Gastroesophageal sphincter (tissue), 4 donors: ENCODE measurements at regions not wholly inside any gene's neighbourhood (a gene's known extent, or its start where the extent isn't known, plus 50 kb on each side); places are given as distances from the start of the nearest gene placed in this dataset.

Source experiments
- ATAC-seq: fragments of 150-250 bp; one replicate; pipeline ENCODE4 v1.9.1; 2016; ENCODE audit warnings: mild to moderate bottlenecking, moderate library complexity
- H3K27ac ChIP-seq, 4 donors: fragments of 200-600 bp; sonication (generic) in 3 of 4; 1 replicate in 3 of 4; 2 replicates in 1 of 4; pipeline ENCODE4 v1.5.1; 2016 to 2019
- H3K27me3 ChIP-seq: fragments of 200-600 bp; sonication (generic); one replicate; pipeline ENCODE4 v1.5.1; 2019
- H3K36me3 ChIP-seq, 2 donors: fragments of 200-600 bp; sonication (generic); one replicate each; pipeline ENCODE4 v1.5.1; 2019; ENCODE audit warnings: control low read depth in 1 of 2
- H3K4me1 ChIP-seq, 3 donors: fragments of 200-600 bp; sonication (generic); 1 replicate in 2 of 3; 2 replicates in 1 of 3; pipeline ENCODE4 v1.5.1; 2016 to 2019; ENCODE audit warnings: control low read depth in 2 of 3
- H3K4me3 ChIP-seq, 2 donors: fragments of 200-600 bp; sonication (generic); one replicate each; pipeline ENCODE4 v1.5.1; 2019; ENCODE audit warnings: mild to moderate bottlenecking in 1 of 2, moderate library complexity in 1 of 2
- H3K9me3 ChIP-seq, 3 donors: fragments of 200-600 bp; sonication (generic); one replicate each; pipeline ENCODE4 v1.5.1; 2017 to 2019; ENCODE audit warnings: control low read depth in 2 of 3
- CTCF ChIP-seq, 4 experiments: fragments of 200-600 bp in 2 of 4; fragments of 450-650 bp in 2 of 4; sonication (generic) in 1 of 4; IDR thresholded peaks; one replicate each; pipeline ENCODE4 v1.5.1; 2017 to 2019; ENCODE audit warnings: antibody characterized with exemption in 4 of 4, mild to moderate bottlenecking in 2 of 4, moderate library complexity in 2 of 4
- EP300 ChIP-seq: sonication (generic); formaldehyde crosslinking; IDR thresholded peaks from one replicate; pipeline ENCODE4 v1.6.1; 2017; ENCODE audit warnings: antibody characterized with exemption, mild to moderate bottlenecking
- POLR2A ChIP-seq, 2 donors: fragments of 450-650 bp; IDR thresholded peaks; one replicate each; pipeline ENCODE4 v1.6.1; 2017; ENCODE audit warnings: antibody characterized with exemption in 2 of 2, mild to moderate bottlenecking in 2 of 2, moderate library complexity in 1 of 2
- POLR2AphosphoS5 ChIP-seq: sonication (generic); formaldehyde crosslinking; IDR thresholded peaks from one replicate; pipeline ENCODE4 v1.6.1; 2017; ENCODE audit warnings: antibody characterized with exemption
- WGBS, 2 donors: methylation state at CpG; one replicate each; pipeline ENCODE4 v1.1.5; 2018; ENCODE audit warnings: low coverage in 1 of 2; 5-methylcytosine and 5-hydroxymethylcytosine counted together

- no peaks in the 10 kb centered on the region for H3K36me3 ChIP-seq
- WGBS, 2 donors, result 57 to 71% methylated on average over 2 of the region's 2 CpGs
Measured at GRCh38 chr6:27111743-27112142, 135.8 kb upstream of the PRSS16 start.

GRCh38 chr6:27112974-27113373 is 134.5 kb upstream of the PRSS16 start:
- Histone ChIP-seq H3K9me3 (no peaks in the 10 kb centered on the region), H3K4me1 (no peaks in the 10 kb centered on the region), H3K27me3 (peaks cover 15% of the 10 kb centered on the region), H3K27ac (no peak overlapping the region), H3K4me3 (no peak overlapping the region), H3K36me3 (no peaks in the 10 kb centered on the region)
- WGBS, 2 donors, result 81 to 100% methylated on average over 2 of the region's 2 CpGs
- no peak for TF ChIP-seq POLR2A (IDR thresholded peaks at IDR 0.05)
- TF ChIP-seq EP300, result no peak
- TF ChIP-seq POLR2AphosphoS5, result no peak
- no peak for TF ChIP-seq CTCF (IDR thresholded peaks at IDR 0.05)
- no peak for ATAC-seq

More at GRCh38 chr6:27111743-27112142, 135.8 kb upstream of the PRSS16 start:
- Histone ChIP-seq H3K27ac (no peak overlapping the region), H3K4me1 (no peaks in the 10 kb centered on the region), H3K9me3 (no peaks in the 10 kb centered on the region), H3K27me3 (peaks cover 15% of the 10 kb centered on the region), H3K4me3 (no peak overlapping the region)
- no peak for ATAC-seq
- no peak for TF ChIP-seq EP300
- TF ChIP-seq POLR2AphosphoS5, result no peak
- TF ChIP-seq POLR2A (IDR thresholded peaks at IDR 0.05), result no peak
- TF ChIP-seq CTCF (IDR thresholded peaks at IDR 0.05), result no peak

- Histone ChIP-seq H3K27ac (no peak overlapping the region), H3K36me3 (no peaks in the 10 kb centered on the region), H3K9me3 (no peaks in the 10 kb centered on the region), H3K4me3 (no peak overlapping the region), H3K27me3 (peaks cover 5% of the 10 kb centered on the region), H3K4me1 (no peaks in the 10 kb centered on the region)
- 87 to 100% methylated on average over 1 of the region's 1 CpG for WGBS, 2 donors
- ATAC-seq, result no peak
- TF ChIP-seq CTCF (IDR thresholded peaks at IDR 0.05) (no peak), EP300 (no peak), POLR2AphosphoS5 (no peak), POLR2A (IDR thresholded peaks at IDR 0.05) (no peak)
Measured at GRCh38 chr6:27119329-27119728, 128.2 kb upstream of the PRSS16 start.

DNA sequence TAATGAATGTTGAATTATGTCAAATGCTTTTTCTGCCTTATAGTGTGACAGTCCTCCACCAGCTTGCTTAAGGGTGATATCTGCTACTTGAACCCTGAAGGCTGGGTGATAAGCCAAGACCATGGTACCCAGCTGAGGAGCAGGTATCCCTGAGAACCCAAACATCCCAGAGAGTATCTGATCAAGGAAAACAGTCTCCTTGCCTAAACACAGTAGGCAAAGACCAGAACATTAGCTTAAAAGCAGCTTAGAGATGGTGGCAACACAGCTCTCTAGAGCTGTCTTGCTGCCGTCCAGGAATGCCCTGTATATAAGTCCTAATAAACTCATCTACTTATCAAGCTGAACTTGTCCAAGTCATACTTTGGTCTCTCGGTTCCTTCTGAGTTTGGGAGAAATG is 127.7 kb upstream of the PRSS16 start:
- H3K9me3 ChIP-seq, result no peaks in the 10 kb centered on the region
- H3K4me3 ChIP-seq, result no peak overlapping the region
- no peak for TF ChIP-seq CTCF (IDR thresholded peaks at IDR 0.05)
- no peak for TF ChIP-seq POLR2AphosphoS5
- peaks cover under 1% of the 10 kb centered on the region for H3K27me3 ChIP-seq
- no peaks in the 10 kb centered on the region for H3K4me1 ChIP-seq
- H3K27ac ChIP-seq, result no peak overlapping the region
- WGBS, 2 donors, result 62 to 75% methylated on average over 2 of the region's 2 CpGs
- no peaks in the 10 kb centered on the region for H3K36me3 ChIP-seq
- ATAC-seq, result no peak

DNA sequence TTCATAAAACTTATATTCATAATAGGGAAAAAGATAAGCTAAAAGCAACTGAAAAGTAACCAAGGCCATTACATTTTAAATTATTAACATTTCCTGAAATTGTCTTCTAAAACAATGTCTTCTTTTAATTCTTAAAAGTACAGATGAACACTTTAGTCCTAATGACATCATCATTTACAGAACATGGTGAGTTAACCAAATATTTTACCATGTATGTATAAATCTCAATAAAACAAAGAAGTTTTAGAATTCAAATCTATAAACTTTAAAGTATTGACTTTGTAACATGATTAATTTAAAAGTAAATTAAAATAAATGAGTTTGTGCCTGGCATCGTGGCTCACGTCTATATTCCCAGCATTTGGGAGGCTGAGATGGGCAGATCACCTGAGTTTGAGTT is 125.9 kb upstream of the PRSS16 start:
- Histone ChIP-seq H3K27ac (no peak overlapping the region), H3K9me3 (no peaks in the 10 kb centered on the region), H3K4me1 (peaks cover 0 to 2% (median 0%) of the 10 kb centered on the region in 3 donors), H3K4me3 (no peak overlapping the region), H3K36me3 (no peaks in the 10 kb centered on the region), H3K27me3 (no peaks in the 10 kb centered on the region)
- WGBS, 2 donors, result 91 to 96% methylated on average over 2 of the region's 2 CpGs
- ATAC-seq, result no peak
- TF ChIP-seq CTCF (IDR thresholded peaks at IDR 0.05) (no peak), POLR2A (IDR thresholded peaks at IDR 0.05) (no peak)
